NCI-H2107 treated with DMSO at 0.1 percent for 48 hours (cell line): ENCODE measurements at regions not wholly inside any gene's neighbourhood (a gene's known extent, or its start where the extent isn't known, plus 50 kb on each side); places are given as distances from the start of the nearest gene placed in this dataset.
"Not testable (repeated sequence)": the region's sequence is repeated elsewhere in the genome, so short reads cannot be mapped to it uniquely, and the experiment has no call there.

Source experiments
- DNase-seq: peaks from one replicate; lab custom pipeline; 2025; ENCODE audit not compliant: unreplicated experiment; lab: John Stamatoyannopoulos, UW

DNA sequence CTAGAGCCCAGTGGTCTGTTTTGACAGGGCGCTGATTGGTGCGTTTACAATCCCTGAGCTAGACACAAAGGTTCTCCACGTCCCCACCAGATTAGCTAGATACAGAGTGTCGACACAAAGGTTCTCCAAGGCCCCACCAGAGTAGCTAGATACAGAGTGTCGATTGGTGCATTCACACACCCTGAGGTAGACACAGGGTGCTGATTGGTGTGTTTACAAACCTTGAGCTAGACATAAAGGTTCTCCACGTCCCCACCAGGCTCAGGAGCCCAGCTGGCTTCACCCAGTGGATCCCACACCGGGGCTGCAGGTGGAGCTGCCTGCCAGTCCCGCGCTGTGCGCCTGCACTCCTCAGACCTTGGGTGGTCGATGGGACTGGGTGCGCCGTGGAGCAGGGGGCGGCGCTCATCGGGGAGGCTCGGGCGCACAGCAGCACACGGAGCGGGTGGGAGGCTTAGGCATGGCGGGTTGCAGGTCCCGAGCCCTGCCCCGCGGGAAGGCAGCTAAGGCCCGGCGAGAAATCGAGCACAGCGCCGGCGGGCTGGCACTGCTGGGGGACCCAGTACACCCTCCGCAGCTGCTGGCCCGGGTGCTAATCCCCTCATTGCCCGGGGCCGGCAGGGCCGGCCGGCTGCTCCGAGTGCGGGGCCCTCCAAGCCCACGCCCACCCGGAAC is 122.0 kb upstream of the ANKH start:
- not testable (repeated sequence) for DNase-seq

DNA sequence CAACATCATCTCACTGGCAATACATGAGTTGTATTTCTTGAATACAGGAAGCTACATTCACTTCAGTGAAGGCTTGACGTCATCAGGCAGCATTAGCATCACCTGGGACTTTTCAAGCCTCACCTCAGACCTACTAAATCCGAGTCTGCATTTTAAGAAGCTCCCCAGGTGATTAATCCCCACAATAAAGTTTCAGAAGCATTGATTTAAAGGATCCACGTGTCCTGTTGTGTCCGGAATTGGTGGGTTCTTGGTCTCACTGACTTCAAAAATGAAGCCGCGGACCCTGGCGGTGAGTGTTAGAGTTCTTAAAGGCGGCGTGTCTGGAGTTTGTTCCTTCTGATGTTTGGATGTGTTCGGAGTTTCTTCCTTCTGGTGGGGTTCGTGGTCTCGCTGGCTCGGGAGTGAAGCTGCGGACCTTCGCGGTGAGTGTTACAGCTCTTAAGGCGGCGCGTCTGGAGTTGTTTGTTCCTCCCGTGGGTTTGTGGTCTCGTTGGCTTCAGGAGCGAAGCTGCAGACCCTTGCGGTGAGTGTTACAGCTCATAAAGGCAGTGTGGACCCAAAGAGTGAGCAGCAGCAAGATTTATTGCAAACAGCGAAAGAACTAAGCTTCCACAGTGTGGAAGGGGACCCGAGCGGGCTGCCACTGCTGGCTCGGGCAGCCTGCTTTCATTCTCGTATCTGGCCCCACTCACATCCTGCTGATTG is 121.3 kb upstream of the ANKH start:
- not testable (repeated sequence) for DNase-seq

DNA sequence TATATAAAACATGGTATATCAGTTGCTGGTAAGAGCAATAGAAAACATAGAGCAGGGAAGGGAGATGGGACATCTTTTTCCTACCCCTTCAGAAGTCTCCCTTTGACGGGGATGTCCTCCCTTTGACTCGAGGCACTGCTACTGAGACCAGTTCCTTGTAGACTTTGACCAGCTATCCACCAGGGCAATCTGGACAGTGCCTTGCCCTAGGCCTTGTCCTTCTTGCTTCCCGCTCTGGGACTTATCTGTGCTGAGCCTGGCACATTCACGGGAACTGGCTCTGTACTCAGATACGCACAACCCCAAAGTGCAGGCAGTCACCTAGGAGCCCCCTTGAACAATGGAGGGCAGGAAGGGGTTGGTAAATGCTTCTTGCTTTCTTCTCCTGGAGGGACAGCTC is 116.6 kb upstream of the ANKH start:
- DNase-seq: no peak

DNA sequence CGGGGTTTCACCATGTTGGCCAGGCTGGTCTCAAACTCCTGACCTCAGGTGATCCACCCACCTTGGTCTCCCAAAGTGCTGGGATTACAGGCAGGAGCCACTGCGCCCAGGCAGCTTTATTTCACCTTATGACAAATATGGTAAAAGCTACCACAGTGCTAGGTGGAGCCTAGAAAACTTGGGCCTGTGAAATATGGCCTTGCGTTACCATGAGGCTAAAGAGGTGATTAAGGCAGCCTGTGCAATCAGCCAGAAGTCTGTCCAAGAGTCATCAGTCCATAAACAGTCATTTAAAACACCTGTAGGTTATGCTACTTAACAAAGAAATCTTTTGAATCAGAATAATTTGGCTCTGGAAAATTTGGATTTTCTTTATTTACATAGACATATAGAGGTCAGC is 114.8 kb upstream of the ANKH start:
- no peak for DNase-seq

DNA sequence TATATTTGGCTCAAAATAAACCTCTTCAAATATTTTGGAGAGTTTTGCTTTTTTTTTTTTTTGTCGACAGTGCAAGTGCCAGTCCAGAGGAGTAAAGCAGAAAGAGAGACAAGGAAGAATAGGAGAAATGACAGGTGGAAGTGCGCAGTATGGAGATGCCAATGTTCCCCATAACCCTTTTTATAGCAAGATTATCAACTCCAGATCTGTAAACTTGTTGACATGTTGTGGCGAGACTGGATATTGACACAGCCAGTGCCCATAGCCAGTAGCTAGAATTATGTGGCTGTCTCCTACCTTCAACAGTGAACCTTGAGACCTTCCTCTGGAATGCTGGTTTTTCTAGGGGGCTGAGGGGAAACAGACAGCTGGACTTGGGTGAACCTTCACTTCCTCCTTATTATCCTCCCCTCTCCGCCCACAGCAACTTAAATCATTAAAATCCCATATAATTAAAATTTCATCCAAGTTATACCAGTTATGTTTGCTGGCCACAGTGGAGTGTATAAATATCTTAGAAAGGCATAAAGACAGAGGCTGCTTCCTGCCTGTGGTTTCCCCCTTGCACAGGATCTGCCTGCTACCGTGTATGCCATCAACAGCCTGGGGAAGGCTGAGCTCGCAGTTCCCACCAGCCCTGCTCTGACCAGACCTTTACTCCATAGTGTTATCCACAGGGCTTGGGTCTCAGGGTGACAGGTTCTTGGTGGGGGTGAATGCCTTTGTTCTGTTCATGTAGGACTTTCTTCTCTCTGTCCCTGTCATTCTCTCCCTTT is 112.3 kb upstream of the ANKH start:
- no peak for DNase-seq

DNA sequence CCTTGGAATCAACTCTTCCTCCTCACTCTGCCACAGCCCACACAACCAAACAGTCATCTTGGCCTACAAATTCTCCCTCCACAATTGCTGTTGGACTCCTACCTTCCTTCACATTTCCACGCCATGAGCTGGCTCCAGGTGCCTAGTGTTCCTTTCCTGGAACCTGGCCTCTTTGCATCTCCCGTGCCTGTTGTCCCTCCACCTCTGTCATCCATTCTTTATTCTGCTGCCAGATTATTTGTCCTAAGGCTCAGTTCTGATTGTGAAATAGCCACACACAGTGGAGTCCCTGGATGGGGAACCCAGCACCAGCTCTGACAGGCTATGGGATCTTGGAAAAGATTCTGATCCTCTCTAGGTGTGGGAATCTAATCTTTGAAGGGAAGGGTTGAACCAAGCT is 109.1 kb upstream of the ANKH start:
- no peak for DNase-seq

DNA sequence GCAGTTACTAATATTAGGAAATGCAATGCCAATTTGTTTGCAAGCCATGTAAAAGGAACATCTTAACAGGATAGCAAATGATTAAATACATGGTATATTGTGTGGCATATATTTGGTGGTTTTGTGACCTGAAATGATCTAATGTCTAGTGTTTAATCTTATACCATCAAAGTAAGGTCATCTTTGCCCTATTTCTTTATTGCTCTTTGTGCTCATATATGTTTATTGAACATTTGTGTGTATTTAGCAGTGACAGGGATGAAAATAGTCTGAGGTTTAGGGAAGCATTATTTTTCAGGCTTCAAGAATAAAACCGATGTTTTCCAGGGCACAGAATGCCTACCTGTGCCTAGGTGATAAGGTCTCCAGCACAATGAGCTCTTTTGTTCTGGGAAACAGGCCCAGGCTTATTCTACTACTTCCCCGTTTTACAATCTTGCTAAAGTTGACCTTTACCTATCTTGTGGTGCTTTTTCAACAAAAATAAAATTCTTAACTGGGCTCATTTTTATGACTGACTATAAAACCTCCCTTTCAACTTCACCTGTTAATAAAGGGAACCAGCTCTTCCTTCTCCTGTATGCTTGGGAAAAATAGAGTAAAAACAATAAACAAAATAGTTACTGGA is 105.6 kb upstream of the ANKH start:
- DNase-seq: no peak

DNA sequence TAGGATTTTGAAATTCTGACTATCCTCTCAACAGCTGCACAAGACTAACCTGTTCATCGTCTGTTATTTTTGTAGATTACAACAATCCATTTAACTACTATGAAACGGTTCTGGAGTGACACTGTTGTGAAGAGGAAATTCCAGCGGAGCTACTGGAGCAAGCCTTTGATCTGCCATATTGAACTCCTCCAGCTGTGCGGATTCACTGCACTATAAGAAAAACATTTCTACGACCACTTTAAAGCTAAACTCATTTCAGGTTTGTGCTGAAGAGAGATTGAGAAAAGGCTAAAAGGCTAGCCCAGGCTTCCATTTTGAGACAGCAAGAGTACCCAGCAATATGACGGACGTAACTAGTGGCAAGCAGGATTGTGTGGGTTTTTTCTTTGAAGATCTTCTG is 104.9 kb upstream of the ANKH start:
- no peak for DNase-seq

DNA sequence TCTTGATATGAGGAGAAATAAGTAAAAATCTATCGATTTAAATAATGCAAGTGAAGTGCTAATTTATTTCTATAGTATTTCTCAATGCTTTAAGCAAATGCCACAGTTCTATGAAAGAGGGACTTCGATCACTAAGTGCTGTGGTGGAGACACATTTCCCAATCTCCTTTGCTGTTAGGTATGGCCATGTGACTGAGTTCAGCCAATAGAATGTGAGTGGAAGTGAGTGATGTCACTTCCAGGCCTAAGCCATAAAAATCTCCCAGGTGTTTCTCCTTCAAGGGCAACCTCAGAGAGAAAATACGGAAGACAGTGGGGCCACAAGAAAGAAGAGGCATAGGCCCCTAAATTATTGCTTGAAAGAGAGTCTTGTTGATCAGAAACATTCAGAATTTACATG is 100.3 kb upstream of the ANKH start:
- no peak for DNase-seq

DNA sequence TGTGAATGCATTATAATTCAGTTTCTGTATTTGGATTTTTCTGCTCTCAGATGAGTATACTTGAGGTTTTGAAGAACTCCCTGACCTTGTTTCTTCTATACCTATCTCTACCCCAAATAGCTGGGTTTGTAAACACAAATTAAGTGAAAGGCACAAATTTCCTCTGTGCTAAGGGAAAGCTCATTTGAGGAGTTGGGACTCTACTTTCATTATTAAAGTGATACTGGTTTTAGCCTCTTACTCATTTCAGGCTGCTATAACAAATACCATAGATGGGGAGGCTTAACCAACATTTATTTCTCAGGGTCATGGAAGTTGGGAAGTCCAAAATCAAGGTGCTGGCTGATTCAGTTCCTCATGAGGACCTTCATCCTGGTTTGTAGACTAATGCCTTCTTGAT is 97.2 kb upstream of the ANKH start:
- no peak for DNase-seq

DNA sequence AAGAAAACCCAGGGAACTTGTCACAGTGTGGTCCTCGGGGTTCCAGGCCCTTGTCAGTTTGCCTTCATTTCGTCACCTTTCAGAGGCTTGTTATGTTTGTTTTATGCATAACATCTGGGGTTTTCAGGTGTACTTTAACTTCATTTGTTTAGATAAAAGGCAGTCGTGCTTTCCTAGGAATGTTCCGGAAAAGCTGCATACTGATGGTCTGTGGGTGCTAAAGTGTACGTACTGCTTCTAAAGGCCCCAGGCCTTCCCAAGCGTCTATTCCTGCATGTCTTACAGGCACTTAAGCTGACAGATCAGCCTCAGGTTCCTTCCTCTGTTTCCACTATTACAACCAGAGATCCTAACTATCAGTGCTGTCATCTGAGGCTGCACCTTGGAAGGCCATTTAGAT is 95.6 kb upstream of the ANKH start:
- no peak for DNase-seq

DNA sequence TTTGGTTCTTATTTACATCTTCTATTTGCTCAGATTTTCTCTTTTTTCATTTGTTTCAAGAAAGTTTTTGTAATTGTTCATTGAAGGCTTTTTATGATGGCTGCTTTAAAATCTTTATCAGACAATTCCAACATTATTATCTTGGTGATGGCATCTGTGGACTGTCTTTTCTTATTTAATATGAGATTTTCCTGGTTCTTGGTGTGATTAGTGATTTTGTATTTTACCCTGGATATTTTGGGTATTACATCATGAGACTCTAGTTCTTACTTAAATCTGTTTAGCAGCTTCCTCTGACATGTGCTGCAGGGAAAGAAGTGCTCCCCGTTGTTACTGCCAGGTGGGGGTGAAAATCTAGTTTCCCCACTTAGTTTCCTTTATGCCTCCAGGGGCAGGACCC is 94.2 kb upstream of the ANKH start:
- no peak for DNase-seq

DNA sequence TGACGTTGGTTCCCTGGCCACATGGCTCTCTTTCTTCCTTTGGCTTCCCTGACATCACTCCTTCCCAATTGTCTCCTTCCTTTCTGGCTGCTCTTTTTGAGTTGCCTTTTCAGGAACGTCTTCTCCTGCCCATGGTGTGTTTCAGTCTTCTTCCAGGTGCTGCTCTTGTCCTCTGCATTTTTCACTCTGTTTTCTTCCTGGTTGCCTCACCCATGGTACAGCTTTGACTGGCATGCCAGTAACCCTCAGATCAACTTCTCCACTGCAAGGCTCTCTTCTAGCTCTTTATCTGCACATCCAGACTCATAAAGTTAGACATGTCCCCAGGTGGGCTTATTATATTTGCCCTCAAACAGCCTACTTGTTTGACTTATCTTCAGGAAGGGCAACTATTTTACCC is 91.0 kb upstream of the ANKH start:
- DNase-seq: no peak

DNA sequence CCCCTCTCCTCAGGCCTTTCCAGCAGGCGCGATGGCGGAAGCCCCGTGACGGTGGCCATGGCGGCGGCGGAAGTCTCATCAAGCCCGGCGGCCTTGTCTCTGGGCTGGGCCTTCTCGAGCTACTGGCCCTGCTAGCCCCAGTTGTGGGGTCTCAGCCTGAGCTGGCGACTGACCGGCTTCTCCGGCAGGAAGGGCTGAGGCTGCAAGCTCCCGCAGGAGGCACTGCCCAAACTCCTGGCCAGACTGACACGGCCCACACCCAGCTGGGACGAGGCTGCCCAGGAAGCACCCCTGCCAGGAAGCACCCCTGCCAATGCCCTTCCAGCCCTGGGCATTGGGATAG is 88.5 kb upstream of the ANKH start:
- no peak for DNase-seq

DNA sequence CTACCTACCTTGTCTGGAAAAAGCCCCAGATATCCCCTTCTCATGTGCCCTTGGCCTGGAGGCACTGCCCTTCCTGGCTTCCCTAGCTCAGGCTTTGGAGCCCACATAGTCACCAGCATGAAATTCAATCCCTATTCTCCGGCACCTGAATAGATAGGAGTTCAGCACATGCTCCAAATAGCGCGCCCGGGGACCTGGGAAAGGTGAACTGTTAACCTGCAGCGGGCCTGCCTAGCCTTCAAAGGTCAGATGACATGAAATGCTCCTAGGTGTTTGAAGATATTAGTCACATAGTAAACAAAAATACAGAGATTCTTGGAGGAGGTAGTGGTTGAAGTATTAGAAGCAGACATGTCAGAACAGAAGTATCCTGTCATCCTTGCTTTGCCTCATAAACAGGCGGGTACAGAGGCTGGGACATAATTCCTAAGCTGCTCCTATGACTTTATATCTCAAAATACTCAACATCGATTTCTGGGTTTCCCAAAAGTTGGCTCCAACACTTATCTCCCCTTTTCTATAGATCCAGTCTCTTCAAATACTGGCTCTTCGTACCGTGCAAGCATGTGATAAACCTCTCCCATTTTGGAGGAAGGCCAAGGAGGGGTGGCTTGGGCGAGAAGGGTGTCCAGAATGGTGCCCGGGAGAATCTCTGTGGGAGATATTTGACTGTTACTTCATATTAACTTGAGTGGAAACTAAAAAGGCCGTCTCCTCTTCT is 88.0 kb upstream of the ANKH start:
- DNase-seq: no peak

DNA sequence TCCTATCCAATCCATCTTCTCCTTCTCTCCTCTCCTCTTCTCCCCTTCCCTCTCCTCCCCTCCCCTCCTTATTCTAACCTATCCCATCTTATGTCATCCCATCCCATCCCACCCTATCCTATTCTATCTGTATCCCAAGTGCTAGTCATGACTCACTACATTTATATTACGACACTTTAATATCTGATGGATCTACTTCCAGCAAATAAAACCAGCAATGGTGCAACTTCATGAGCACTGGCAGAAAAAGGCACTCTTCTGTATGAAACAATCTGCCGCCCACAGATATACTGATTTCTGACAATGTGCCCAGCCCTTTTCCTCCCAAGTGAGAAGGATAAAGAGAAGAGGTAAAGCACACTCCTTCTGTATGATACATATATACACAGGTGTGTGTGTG is 86.6 kb upstream of the ANKH start:
- no peak for DNase-seq

DNA sequence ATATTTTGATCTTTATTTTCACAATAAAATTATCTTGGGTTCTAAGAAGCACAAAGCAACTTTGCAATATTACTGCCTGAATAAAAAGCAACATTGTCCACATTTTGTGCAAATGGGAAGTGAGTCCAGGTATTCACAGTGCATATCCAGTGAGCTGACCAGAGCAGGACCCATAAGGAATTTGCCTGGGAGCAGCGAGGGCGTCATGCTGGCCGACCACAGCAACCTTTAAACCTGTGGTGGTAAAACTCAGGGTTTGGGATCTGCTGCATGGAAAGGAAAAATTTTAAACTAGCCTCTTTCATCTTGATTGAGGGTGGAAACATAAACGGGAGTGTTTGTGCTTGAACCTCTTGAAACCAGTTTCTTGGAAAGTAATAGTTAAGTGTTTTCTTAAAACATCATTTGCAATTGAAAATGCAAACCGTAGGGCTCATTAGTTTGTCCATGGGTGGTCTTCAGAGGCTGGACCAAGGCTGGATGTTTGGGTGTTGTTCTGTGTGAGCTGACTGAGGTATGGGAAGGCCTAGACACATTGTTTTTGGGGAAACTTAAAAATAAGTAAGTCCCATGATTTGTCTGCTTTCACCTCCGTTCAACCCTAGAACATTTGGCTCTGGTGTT is 85.0 kb upstream of the ANKH start:
- no peak for DNase-seq

DNA sequence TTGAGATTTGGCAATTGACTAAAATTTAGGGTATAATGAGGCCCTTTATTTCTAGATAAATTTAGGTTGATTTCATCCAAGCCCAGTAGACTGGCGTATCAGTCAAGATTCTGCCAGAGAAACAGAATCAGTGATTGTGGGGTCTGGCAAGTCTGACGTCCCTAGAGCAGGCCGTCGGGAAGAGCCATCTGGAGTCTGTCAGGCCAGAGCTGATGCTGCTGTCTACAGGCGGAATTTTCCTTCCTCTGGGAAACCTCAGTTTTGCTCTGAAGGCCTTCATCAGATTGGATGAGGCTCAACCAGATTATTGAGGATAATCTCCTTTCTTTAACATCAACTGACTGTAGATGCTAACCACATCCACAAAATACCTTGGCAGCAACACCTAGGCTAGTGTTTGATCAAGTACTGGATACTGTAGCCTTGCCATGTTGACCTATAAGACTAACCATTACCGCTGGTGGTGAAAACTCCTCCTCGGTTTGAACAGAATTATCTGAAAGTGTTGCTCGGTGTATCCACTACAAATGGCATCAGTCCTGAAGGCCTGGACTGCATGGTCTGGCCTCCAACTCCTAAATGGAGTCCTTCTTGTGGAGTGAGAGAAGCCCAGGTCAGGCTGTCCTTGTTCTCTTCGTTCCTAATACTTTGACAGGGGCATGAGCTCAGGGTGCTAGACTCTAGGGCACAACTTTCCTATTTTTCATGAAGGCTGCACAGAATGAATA is 83.2 kb upstream of the ANKH start:
- DNase-seq: no peak

DNA sequence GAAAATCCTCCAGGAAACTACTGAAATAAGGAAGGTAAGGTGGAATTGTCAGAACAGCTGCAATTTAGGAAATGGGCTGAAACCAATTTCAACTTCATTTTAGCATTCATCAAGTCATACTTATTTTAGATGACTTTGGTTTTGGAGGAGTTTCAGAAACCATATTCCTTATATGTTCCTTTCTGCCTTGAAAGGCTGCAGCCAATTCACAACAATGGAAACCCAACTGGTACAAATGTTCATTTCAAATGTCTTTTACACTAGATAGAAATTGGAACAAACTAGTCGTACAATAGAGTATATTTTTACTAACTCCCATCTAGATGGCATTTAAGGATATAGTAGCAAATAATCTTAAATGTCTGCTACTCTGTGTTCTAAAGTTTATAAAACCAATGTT is 82.6 kb upstream of the ANKH start:
- DNase-seq: no peak

DNA sequence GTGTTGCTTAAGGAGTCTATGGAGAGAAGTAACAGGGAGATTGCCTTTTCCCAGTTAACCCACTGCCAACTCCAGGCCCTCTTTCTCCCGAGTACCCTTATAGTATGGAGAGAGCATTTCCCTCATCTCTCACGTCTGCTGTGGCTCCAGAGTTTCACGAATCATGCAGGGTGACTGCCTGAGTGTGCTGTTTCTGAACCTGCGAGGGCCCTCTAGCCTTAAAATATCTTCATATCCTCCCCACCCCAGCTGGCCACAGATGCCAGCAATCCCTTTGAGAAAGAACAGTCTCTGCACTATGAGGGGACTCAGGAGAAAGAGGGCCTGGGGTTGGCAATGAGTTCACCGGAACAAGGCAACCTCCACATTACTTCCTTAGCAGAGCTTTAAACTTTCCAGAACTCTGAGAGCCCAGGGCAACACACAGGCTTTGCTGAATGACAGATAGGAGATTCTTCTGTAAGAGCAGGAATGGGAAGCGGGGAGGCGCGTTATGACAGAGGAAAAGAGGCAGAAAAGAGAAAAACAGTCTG is 81.6 kb upstream of the ANKH start:
- no peak for DNase-seq
